Liver (tissue), 8 donors: ENCODE measurements at regions not wholly inside any gene's neighbourhood (a gene's known extent, or its start where the extent isn't known, plus 50 kb on each side); places are given as distances from the start of the nearest gene placed in this dataset.

Experiments used
- DNase-seq: peaks from one replicate; pipeline ENCODE4 v3.0.0-alpha.2; 2017; ENCODE audit warnings: low spot score
- H3K27ac ChIP-seq, 2 donors: one replicate each; pipeline ENCODE4 v1.7.0; 2013; ENCODE audit warnings: inconsistent platforms in 2 of 2, low read length in 2 of 2, control low read depth in 1 of 2, low read depth in 1 of 2, mild to moderate bottlenecking in 1 of 2
- H3K27me3 ChIP-seq, 4 donors: one replicate each; pipeline versions ENCODE4 v1.6.1 to v1.7.0; 2013; ENCODE audit warnings: low read length in 3 of 4, inconsistent platforms in 1 of 4, mild to moderate bottlenecking in 1 of 4, moderate library complexity in 1 of 4; ENCODE audit not compliant: control insufficient read depth in 4 of 4, insufficient read depth in 4 of 4
- H3K36me3 ChIP-seq, 4 donors: one replicate each; pipeline versions ENCODE4 v1.6.1 to v1.7.0; 2013; ENCODE audit warnings: low read length in 3 of 4, mild to moderate bottlenecking in 3 of 4, low read depth in 1 of 4, moderate library complexity in 1 of 4; ENCODE audit not compliant: control insufficient read depth in 4 of 4, insufficient read depth in 3 of 4
- H3K4me1 ChIP-seq, 4 donors: one replicate each; pipeline versions ENCODE4 v1.6.1 to v1.7.0; 2013; ENCODE audit warnings: low read length in 3 of 4, mild to moderate bottlenecking in 3 of 4, moderate library complexity in 1 of 4; ENCODE audit not compliant: control insufficient read depth in 4 of 4, insufficient read depth in 4 of 4
- H3K4me3 ChIP-seq, 3 donors: one replicate each; pipeline versions ENCODE4 v1.6.1 to v1.7.0; 2013; ENCODE audit warnings: low read length in 3 of 3, control low read depth in 1 of 3, low read depth in 1 of 3, mild to moderate bottlenecking in 1 of 3
- H3K9ac ChIP-seq, 2 donors: one replicate each; pipeline ENCODE4 v1.7.0; 2013; ENCODE audit warnings: low read length in 2 of 2, mild to moderate bottlenecking in 2 of 2, moderate library complexity in 2 of 2, control low read depth in 1 of 2, low read depth in 1 of 2
- H3K9me3 ChIP-seq, 4 donors: one replicate each; pipeline versions ENCODE4 v1.6.1 to v1.7.0; 2013; ENCODE audit warnings: low read length in 3 of 4; ENCODE audit not compliant: control insufficient read depth in 4 of 4
- ATF3 ChIP-seq: IDR thresholded peaks from 2 replicates; pipeline ENCODE4 v1.6.1; 2016; ENCODE audit warnings: antibody characterized with exemption
- CTCF ChIP-seq: fragments of 150-350 bp; IDR thresholded peaks from 2 replicates; pipeline ENCODE4 v1.5.1; 2017; ENCODE audit warnings: improper control_type of control experiment, low read depth, low read length; ENCODE audit not compliant: missing input control
- EGR1 ChIP-seq, 2 donors: IDR thresholded peaks; 2 replicates each; pipeline ENCODE4 v1.6.1; 2016 to 2018; ENCODE audit warnings: antibody characterized with exemption in 2 of 2, low read depth in 2 of 2
- FOXA1 ChIP-seq: IDR thresholded peaks from 2 replicates; pipeline ENCODE4 v1.6.1; 2016; ENCODE audit warnings: antibody characterized with exemption
- FOXA2 ChIP-seq: IDR thresholded peaks from 2 replicates; pipeline ENCODE4 v1.6.1; 2016; ENCODE audit warnings: antibody characterized with exemption
- GABPA ChIP-seq, 2 donors: IDR thresholded peaks in 1 of 2; conservative IDR thresholded peaks in 1 of 2; 2 replicates each; pipeline ENCODE4 v1.6.1; 2016; ENCODE audit warnings: antibody characterized with exemption in 2 of 2, mild to moderate bottlenecking in 1 of 2, moderate library complexity in 1 of 2
- HNF4A ChIP-seq, 2 donors: conservative IDR thresholded peaks; 2 replicates each; pipeline ENCODE4 v1.6.1; 2016; ENCODE audit warnings: antibody characterized with exemption in 2 of 2, mild to moderate bottlenecking in 2 of 2
- HNF4G ChIP-seq: IDR thresholded peaks from 2 replicates; pipeline ENCODE4 v1.6.1; 2016; ENCODE audit warnings: antibody characterized with exemption
- JUND ChIP-seq, 2 donors: IDR thresholded peaks; 2 replicates each; pipeline ENCODE4 v1.6.1; 2016; ENCODE audit warnings: antibody characterized with exemption in 2 of 2
- MAX ChIP-seq: IDR thresholded peaks from 2 replicates; pipeline ENCODE4 v1.6.1; 2016; ENCODE audit warnings: antibody characterized with exemption
- NR2F2 ChIP-seq: IDR thresholded peaks from 2 replicates; pipeline ENCODE4 v1.6.1; 2016; ENCODE audit warnings: antibody characterized with exemption
- RAD21 ChIP-seq, 2 donors: IDR thresholded peaks; 2 replicates each; pipeline ENCODE4 v1.6.1; 2016; ENCODE audit warnings: antibody characterized with exemption in 2 of 2, mild to moderate bottlenecking in 2 of 2
- REST ChIP-seq: IDR thresholded peaks from 2 replicates; pipeline ENCODE4 v1.6.1; 2016; ENCODE audit warnings: antibody characterized with exemption, mild to moderate bottlenecking
- RXRA ChIP-seq, 2 donors: IDR thresholded peaks; 2 replicates each; pipeline ENCODE4 v1.6.1; 2017 to 2018; ENCODE audit warnings: antibody characterized with exemption in 2 of 2, mild to moderate bottlenecking in 1 of 2
- SP1 ChIP-seq: IDR thresholded peaks from 2 replicates; pipeline ENCODE4 v1.6.1; 2018; ENCODE audit warnings: antibody characterized with exemption, mild to moderate bottlenecking
- TAF1 ChIP-seq: conservative IDR thresholded peaks from 2 replicates; pipeline ENCODE4 v1.6.1; 2016; ENCODE audit warnings: antibody characterized with exemption, mild to moderate bottlenecking
- YY1 ChIP-seq: IDR thresholded peaks from 2 replicates; pipeline ENCODE4 v1.6.1; 2016; ENCODE audit warnings: antibody characterized with exemption, mild to moderate bottlenecking
- ZBTB33 ChIP-seq: IDR thresholded peaks from 2 replicates; pipeline ENCODE4 v1.6.1; 2016; ENCODE audit warnings: antibody characterized with exemption
- WGBS: extraction: QIAGEN DNeasy Blood & Tissue Kit; methylation state at CpG from one replicate; pipeline ENCODE4 v1.1.7; 2013; 5-methylcytosine and 5-hydroxymethylcytosine counted together
- donor health status: healthy.
- donor health status: healthy.
- donor health status: healthy.
- donor health status: healthy.
- donor health status: healthy.

GRCh38 chr11:59291228-59291627 is 67.5 kb upstream of the OR5AN1 start:
- Histone ChIP-seq H3K9ac (no peak overlapping the region), H3K4me1 (peaks cover 11 to 87% (median 48%) of the 10 kb centered on the region in 4 donors), H3K27ac (peak overlapping the region; percentile 74 to 81), H3K36me3 (no peaks in the 10 kb centered on the region), H3K4me3 (no peak overlapping the region), H3K9me3 (no peaks in the 10 kb centered on the region), H3K27me3 (no peaks in the 10 kb centered on the region)
- WGBS: 32% methylated on average over 3 of the region's 3 CpGs
- no peak for TF ChIP-seq CTCF
- no peak for TF ChIP-seq GABPA (IDR thresholded peaks at IDR 0.05 in 1 of 2, conservative IDR thresholded peaks at IDR 0.05 in 1 of 2)
- no peak for TF ChIP-seq EGR1 (IDR thresholded peaks at IDR 0.05; ENCODE audit: low read depth in 2 of 2)
- peak; percentile 23 for TF ChIP-seq REST
- peak; percentile 54 for TF ChIP-seq MAX
- TF ChIP-seq RXRA (IDR thresholded peaks at IDR 0.05): peak; percentile 81 to 84
- peak; percentile 69 for TF ChIP-seq SP1
- TF ChIP-seq HNF4G: no peak
- TF ChIP-seq ZBTB33: peak; percentile 36
- peak in 1 of 2 donors; percentile 45 for TF ChIP-seq JUND (IDR thresholded peaks at IDR 0.05)
- TF ChIP-seq ATF3: no peak
- TF ChIP-seq TAF1: no peak
- peak in 1 of 2 donors; percentile 53 for TF ChIP-seq HNF4A (conservative IDR thresholded peaks at IDR 0.05)
- peak; percentile 75 for TF ChIP-seq YY1
- no peak for TF ChIP-seq FOXA2
- peak; percentile 31 to 48 for TF ChIP-seq RAD21 (IDR thresholded peaks at IDR 0.05)
- no peak for TF ChIP-seq FOXA1
- TF ChIP-seq NR2F2: no peak
- DNase-seq: no peak
